H1 (cell line): ENCODE measurements at regions not wholly inside any gene's neighbourhood (a gene's known extent, or its start where the extent isn't known, plus 50 kb on each side); places are given as distances from the start of the nearest gene placed in this dataset.

Experiments
- ASH2L ChIP-seq: fragments of 200-600, 300-600 bp; sonication (generic); IDR thresholded peaks from one replicate; pipeline ENCODE4 v1.7.1; 2017; ENCODE audit warnings: low read length
- CBX8 ChIP-seq: fragments of 300-800, 300-1000 bp; sonication (generic); IDR thresholded peaks from 2 replicates; pipeline ENCODE4 v1.7.1; 2016; ENCODE audit warnings: low read depth, low read length, borderline replicate concordance
- CEBPB ChIP-seq: IDR thresholded peaks from 2 replicates; pipeline ENCODE4 v1.6.1; 2012; ENCODE audit warnings: low read depth, low read length
- CHD7 ChIP-seq: fragments of 300-600 bp; sonication (generic); IDR thresholded peaks from 2 replicates; pipeline ENCODE4 v1.7.1; 2012; ENCODE audit warnings: low read length, moderate library complexity, mild to moderate bottlenecking, inconsistent platforms; ENCODE audit not compliant: insufficient replicate concordance
- FOSL1 ChIP-seq: IDR thresholded peaks from 2 replicates; pipeline ENCODE4 v1.6.1; 2011; ENCODE audit warnings: mild to moderate bottlenecking, low read depth, low read length, moderate library complexity; ENCODE audit not compliant: insufficient read depth
- HDAC2 ChIP-seq, 2 experiments: fragments of 300-600 bp in 1 of 2; sonication (generic) in 1 of 2; IDR thresholded peaks; 2 replicates each; pipeline ENCODE4 v1.6.1; 2011 to 2012; ENCODE audit warnings: low read depth in 2 of 2, low read length in 2 of 2, mild to moderate bottlenecking in 2 of 2, moderate library complexity in 2 of 2, borderline replicate concordance in 1 of 2, inconsistent platforms in 1 of 2
- NRF1 ChIP-seq: IDR thresholded peaks from 2 replicates; pipeline ENCODE4 v1.6.1; 2011; ENCODE audit warnings: mild to moderate bottlenecking, low read depth, low read length, improper control_type of control experiment
- RFX5 ChIP-seq: IDR thresholded peaks from 2 replicates; pipeline ENCODE4 v1.6.1; 2011; ENCODE audit warnings: low read depth, low read length, improper control_type of control experiment, borderline replicate concordance
- RNF2 ChIP-seq: fragments of 200-900, 300-1000 bp; sonication (generic); IDR thresholded peaks from 2 replicates; pipeline ENCODE4 v1.7.1; 2016; ENCODE audit warnings: borderline replicate concordance, low read depth, mild to moderate bottlenecking, antibody characterized with exemption, low read length; ENCODE audit not compliant: poor library complexity, severe bottlenecking; ENCODE audit errors: missing control alignments
- SP1 ChIP-seq: IDR thresholded peaks from 2 replicates; pipeline ENCODE4 v1.6.1; 2011; ENCODE audit warnings: low read depth, low read length

GRCh38 chr18:78319961-78320360, 659.7 kb upstream of the SALL3 start (continued):
- TF ChIP-seq CHD7 (no peak), SP1 (no peak), RNF2 (no peak), ASH2L (no peak), CBX8 (no peak), CEBPB (no peak), HDAC2 (IDR thresholded peaks at IDR 0.05; ENCODE audit: borderline replicate concordance in 1 of 2, low read depth in 2 of 2, low read length in 2 of 2) (no peak), NRF1 (no peak), RFX5 (no peak), FOSL1 (no peak)
